HG03378 (cell line): ENCODE measurements at regions not wholly inside any gene's neighbourhood (a gene's known extent, or its start where the extent isn't known, plus 50 kb on each side); places are given as distances from the start of the nearest gene placed in this dataset.

Experiments used
- ATAC-seq: cut with Tn5 transposase; IDR thresholded peaks from one replicate; pipeline ENCODE4 v1.9.1; 2021; ENCODE audit warnings: mild to moderate bottlenecking, moderate library complexity; ENCODE audit not compliant: unreplicated experiment

DNA sequence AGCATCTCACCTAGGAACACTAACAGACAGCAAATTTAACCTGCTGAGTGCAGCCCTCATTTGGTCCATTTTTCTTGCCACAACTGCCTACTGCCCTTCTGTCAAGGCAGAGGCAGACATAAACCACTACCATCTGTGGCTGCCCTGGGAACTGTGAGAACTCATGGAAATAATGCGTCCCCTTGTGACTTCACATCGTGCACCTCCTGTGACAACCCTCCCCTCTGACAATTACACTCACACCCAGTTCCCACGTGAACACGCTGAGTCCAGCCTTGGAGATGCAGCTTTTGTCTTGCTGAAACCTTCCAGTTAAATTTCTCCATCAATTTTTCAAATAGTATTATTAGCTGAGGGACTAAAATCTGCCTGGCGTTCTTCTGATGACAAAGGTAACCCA, 193.1 kb upstream of the KLF14 start:
- no peak for ATAC-seq

DNA sequence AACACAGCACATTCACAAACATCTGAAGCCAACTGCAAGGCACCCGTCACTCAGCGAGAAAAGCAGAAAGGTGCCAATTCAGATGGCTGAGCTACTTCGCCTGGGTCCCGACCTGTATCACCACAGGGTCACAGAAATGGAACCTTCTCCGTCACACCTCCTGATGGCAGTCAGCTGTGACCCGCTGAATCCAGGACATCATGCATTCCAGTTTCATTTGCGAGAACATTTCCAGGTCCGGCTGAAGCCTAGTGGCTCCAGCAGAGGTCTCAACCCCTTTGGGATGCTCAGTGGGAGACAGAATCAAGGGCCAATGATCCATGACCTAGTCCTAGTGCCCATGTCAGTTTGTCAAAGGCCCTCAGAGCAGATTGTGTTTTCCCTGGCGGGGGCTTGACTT, 193.6 kb upstream of the KLF14 start:
- ATAC-seq: no peak

DNA sequence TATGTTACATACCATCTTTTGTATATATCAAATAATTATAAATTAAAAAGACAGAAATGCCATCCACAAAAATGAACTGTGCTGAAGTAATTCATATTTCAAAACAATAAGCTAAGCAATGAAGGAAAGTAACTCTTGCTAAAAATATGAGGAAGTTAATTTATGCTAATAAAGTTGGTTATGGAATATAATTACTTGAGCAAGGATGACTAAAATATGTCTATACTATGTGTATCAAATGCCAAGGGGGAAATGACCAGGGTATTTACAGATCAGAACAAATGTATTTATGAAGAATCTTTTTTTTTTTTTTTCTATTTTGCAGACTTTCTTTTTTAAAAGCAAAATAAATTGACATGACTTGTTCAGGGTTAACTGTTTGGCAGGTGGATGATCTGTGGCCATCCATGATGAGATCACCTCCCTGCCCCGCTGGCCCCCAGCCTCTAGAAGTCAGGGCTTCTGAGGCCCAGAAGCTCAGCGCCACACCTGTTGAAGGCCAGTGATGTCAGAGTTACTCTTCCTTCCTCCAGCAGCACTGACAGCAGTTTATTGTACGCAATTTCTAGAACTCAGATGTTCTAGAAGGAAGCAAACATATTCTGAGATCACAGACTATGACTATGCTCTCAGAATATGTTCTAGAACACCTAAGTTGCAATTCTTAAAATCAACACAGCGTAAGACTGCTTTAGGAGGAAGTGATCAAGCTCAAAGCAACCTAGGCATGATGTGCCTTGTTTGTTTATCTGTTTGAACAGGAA, 196.1 kb upstream of the KLF14 start:
- no peak for ATAC-seq

DNA sequence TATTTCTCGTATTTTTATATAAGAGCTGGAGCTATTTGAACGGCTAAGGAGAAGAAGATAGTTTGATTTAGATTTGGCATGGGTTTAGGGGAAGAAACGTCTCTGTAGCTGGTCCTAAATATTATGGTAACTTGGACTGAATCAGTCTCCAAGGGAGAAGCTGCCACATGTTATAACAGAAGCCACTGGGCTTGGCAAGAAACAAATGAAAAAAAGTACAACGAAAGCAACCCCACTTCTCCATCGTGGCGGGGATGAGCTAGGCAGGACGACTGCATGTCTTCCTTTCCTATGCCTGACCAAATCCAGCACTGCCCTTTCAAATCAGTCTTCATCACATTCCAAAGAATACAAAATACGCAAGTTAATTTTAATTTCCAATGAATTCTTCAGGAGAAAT, 196.7 kb upstream of the KLF14 start:
- ATAC-seq: no peak

DNA sequence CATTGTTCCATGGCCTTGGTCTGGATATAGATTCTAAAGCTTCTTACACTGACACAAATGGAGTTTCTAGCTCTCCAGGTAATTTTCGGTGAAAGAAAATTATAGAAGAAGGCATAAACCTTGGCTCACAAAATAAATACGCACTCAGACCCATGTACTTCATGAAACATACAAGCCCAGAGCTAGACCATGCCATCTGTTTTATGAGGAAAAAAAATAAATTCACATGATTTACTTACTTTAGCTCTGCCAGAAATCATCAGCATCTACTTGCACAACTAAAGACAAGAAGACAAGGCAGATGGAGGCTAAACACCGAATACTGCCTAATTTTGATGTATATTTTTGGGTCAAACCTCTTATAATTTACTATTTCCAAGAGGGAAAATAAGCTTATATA, 197.4 kb upstream of the KLF14 start:
- ATAC-seq: no peak

DNA sequence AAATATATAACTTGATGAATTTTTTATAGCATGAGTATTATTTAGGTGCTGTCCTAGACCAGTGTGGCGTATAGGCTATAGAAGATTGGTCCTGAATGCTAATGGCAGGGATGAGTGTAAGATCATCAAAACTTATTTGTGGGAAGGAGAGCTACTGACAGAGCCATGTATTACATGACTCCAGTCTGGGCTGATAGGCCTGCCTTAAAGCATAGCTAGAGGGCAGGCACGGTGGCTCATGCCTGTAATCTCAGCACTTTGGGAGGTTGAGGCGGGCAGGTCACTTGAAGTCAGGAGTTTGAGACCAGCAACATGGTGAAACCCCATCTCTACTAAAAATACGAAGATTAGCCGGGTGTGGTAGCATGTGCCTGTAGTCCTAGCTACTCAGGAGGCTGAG, 198.1 kb upstream of the KLF14 start:
- ATAC-seq: no peak

DNA sequence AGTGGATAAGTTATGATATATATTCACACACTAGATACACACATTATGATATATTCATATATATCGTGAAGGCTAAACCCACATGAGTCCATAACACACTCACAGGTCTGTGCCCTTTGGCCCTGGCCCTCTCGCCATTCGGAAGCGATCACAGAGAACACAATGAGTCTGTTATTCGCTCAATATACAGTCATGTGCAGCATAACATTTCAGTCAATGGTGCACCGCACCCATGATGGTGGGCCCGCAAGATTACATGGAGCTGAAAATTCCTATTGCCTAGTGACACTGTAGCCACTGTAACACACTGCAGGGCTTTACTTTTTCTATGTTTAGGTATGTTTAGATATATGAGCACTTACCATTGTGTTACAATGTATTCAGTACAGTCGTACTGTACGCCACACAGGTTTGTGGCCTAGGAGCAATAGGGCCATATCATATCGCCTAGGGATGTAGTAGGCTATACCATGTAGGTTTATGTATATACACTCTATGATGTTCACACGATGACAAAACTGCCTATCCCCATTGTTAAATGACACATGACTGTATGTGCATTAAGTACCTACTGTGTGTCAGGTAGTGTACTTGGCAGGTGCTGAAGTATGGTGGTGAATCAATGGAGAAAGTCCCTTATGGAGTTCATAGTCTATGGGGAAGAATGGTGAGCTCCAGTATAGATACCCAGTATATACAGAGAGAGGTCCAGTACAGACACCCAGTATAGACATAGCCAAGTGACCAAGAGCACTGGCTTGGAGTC, 198.8 kb upstream of the KLF14 start:
- ATAC-seq: no peak

DNA sequence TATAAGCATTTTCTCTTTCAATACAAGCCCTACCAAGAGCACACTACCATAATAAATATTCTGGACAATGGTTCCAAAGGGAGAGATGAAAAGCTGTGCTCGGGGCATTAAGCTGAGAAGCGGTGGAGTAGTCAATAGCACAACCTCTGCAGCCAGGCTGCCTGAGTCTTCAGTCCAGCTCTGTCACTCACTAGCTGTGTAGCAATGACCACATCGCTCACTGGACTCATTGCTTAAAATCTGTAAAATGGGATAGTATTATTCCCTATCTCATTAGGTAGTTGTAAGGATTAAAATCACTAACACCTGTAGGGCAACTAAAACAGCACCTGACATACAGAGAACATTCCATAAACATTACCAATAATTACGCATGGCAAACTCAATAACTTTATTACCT, 199.9 kb upstream of the KLF14 start:
- ATAC-seq: no peak

DNA sequence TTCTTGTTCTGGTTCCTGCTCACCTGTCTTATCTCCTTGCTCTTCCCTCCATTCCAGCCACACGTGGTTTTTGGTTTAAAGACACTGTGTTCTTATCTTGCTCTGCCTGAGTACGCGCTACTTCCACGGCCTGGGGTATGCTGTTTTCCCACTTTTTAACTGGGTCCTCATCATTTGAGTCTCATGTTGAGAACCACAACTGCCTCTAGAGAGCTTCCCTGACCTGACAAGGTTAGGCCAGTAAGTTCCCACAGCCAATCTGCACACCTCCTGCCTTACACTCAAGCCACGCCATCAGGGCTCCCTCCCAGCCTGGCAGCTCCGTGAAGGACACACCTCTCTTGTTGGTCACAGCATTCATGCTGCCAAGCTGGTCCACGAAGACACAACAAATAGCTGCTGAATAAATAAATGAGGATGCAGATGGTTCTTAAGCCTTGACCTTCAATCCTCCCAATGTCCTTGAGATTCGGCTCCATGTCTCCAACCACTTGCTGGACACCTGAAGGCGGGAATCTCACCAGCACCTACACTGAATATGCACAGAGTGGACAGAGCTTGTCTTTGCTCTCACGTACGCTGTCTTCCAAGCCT, 201.7 kb upstream of the KLF14 start:
- ATAC-seq: no peak

DNA sequence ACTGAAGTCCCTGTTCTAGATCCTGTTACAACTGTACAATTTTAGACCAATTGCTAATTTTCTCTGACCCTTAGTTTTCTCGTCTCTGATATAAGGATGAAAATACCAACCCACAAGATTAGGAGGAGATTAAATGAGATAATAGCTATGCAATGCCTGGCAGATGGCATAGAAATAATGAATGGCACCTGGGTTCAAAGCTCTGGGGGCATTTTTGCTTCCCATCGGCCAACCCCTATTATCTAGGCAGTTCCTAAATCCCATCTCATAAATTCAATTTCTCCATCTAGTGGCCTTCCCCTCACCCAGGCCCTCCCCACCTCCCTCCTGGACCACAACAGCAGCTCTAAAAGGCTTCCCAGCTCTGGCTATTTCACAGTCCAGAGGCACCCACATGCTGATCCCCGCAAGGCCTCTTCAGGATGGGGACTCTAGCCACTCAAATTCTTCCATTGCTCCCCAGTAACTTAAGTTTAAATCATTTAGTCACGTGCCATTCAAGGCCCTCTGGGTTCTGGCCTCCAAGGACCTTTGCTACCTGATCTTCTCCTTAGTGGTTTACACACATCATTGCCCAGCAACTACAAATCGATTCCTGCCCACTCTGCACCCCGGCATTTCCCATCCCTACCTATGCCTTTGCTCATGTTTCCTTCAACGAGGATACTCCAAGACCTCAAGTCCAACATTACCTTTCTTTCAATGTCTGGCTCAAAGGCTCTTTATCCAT, 202.4 kb upstream of the KLF14 start:
- ATAC-seq: no peak

DNA sequence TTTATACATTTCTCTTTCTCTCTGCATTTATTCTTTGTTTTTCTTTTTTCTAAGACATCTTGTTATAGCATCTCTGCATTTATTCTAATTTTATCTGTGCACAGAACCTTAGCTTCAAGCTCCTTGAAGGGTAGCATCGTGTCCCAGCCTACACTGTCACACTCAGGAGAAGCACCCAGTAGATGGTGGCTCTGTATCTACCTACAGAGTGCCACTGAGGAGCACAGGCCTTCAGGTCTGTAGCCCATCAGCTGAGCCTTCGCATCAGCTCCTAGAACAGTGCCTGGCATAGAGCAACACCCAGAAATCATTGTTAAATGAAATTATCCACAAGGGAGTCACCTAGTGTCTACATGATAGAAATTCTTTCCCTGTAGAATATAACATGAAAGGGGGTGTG, 203.0 kb upstream of the KLF14 start:
- no peak for ATAC-seq

DNA sequence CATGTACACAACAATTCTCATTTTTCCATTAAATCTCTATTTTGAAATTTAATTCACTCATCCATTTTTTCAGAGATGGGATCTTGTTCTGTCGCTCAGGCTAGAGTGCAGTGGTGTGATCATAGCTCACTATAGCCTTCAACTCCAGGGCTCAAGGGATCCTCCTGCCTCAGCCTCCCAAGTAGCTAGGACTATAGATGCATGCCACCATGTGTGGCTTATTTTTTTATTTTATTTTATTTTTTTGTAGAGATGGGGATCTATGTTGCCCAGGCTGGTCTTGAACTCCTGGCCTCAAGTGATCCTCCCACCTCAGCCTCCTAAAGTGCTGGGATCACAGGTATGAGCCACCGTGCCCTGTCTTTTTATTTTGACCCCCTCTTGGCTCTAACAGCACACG, 203.8 kb upstream of the KLF14 start:
- no peak for ATAC-seq

DNA sequence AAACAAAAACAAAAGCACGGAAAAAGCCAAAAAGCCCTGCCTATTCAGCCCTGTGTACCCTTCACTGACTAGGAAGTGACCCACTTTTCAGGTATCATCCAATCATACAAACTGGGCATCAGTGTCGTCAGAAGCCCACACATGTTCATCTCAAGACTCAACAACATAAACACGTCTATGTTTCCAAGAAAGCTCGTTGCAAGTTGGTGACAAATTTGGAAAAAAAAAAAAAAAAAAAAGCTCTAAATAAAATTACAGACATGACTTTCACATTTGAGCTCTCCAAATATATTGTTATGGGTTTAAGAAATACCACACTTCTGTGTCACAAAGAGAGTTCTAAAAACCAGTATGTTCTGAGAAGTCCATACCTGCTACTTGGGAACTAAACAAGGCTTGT, 204.7 kb upstream of the KLF14 start:
- ATAC-seq: no peak

DNA sequence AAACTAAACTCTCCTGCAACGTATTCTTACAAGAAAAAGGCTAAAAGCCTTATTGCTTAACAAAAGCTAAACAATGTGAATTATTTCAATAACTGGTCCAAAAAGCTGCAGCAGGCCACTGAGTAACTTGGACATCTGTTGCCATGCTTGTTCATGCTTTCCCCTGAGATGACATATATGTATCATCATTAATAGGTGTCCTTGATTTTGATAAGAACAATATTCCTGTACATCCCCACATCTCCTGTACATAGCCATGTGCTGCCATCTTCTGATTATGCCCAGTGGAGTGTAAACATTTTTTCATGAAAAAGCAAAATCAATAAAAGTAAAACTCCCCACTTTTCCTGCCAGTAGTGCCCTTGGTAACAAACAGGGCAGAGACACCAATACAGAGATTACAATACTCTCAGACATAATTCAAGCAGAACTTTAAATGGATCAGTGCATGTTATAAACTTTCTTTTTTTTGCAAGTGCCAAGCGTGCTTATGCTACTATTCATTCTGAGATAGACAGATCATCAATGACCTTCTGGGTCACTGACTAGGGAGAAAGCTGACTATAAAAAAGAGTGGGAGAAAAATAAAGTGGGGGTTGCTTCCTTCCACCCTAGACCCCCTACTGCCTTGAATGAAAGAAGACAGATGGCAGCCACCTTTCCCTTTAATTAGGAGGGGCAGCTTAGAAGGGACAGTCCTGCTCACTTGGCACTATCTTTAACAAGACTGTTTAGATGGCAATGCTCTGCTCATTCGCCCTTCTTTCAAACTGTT, 205.5 kb upstream of the KLF14 start:
- ATAC-seq: no peak

DNA sequence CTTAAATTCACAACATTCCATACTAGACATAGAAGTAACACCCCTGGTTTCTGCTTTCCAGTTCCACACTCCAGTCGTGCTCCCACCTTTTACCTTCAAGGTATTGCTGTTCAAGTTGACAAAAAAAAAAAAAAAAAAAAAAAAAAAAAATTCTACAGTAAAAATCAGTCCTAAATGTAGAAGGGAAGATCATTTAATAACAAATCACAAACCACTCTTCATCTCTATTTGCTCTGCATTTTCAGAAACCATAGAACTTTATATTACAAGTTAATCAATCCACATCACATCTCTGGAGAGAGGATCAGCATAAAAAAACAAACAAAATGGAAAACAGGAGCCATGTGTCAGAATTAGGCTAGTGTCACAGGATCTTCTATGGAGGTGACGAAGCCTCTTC, 206.3 kb upstream of the KLF14 start:
- ATAC-seq: no peak

DNA sequence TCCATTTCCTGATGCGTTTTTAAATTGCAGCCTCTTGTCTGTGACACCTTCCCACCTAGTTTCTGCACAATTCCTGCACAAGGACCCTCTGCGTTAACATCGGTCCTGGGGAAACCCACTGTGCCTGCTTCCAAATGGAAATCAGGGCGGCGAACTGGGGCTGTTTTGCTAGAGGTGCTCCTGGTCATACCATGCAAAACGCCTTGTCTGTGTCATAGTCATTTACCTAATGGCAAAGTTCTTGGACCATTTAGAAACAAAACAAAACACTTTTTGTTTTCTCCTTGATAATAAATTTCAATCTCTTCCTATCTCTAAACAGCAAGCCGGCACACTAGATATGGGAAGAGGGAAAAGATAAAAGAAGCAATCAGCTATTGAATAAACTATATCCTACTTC, 206.9 kb upstream of the KLF14 start:
- no peak for ATAC-seq

DNA sequence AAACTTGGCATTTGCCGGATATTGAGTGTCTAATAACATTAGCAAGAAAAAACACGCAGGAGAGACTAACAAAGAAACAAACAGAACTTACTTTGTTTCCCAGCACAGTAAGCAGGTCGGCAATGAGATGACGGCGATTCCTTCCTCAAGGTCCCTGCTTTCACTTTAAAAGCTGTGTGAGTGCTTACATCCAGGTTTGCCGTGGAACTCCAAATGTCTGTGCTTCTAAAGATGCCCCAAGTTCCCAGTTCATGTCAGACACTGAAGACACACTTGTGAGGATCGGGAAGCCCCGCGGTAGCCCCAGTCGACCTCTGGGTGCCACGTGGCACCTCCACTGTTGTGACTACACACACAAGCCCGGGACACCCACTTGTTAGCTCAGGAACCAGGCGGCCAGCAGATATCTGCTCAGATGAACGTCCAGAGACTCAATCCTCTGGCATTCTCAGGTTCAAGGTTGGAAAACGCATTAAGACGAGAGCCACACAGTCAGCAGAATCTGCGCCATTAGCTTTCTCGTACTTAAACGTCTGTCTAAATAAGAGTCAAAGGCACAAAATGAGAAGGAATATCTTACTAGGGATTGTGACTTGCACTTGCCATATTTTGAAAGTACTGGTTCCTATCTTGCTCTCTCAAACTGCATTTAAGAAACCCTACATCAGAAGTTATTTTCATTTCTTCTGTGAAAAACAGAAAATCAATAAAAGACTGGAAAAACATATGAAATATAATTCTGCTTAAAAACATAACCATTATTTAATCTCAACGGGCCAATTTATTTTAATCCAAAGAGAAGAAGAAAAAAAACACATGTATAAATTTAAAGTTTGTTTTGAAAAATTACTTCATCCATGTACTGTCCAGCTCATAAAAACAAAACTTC, 207.6 kb upstream of the KLF14 start:
- ATAC-seq: no peak

DNA sequence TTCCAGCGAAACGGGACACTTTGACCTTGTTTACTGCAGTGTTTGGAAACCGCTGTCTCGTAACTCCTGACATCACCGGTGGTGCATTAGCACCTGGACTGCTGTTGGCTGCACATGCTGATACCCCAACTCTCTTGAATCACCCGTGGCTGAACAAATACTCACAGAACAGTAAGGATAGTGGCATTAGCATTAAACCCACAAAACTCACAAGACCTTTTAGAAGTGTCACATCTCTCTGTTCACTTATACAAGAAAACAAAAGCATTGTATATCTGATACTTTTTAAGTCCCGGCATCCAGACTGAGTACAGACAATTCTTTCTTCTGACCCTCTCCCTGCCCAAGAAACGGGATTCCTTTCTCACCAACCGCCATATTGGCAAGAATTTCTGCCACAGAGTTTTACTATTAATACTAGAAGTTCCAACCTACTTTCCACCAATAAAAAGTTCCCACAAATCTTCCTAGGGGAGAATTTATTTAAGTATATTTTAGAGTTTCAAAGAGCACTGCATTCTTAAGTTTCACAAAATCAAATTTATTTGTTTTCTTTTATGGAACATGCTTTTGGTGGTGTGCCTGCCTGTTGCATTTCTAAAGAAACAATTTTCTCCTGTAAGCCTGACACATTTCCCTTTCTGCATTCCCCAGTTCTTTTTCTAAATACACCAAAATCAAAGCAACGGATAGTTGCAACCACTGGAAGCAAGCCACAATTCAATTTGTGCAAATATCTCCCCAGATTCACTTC, 208.4 kb upstream of the KLF14 start:
- ATAC-seq: no peak

DNA sequence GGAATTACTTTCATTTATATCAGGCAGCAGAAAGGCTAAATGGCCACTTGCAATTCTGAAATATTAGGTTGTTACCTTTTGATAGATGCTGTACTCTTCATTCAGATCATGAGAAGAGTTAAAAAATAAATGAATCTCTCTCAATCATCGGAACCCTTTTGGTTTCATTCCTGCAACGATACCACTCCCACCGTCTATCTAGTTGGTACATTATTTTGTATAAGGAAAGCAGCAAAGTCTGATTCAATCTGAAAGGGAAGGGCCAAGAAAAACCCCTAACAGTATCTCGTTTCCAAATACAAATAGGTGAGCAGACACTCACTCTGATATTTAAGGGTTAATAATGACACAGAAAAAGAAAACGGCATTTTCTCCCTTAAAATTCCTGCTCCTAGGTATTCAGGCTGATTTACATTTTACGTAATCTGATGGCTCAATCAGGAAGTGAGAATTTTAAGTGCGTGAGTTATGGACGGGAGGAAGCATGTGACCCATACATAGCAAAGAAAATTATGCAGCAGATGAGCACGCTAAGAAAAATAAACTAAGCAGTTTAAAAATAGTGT, 209.4 kb upstream of the KLF14 start:
- no peak for ATAC-seq
